ENCODE measurements at regions not wholly inside any gene's neighbourhood (a gene's known extent, or its start where the extent isn't known, plus 50 kb on each side); places are given as distances from the start of the nearest gene placed in this dataset.

DNA sequence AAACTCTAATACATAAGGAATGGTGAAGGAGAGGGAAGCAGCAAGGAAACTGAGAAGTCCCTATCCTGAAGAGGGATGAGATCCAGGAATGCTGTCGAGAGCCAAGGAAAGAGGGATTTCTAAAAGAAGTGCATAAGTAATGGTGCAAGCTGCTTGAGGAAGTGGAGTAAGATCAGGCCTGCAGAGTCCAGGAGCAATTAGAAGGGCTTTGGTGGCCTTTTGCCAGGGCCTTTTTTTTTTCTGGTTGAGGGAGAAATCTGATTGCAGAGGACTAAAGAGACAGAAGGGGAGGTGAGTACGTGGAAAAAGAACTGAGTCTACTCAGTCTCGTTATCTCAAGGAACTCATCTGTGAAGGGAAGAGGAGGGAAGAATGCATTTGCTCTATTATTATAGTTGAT is 396.2 kb downstream of the UTRN start:
- Histone ChIP-seq H3K79me1 (ENCODE audit: low read depth, low read length) (no peaks in the 10 kb centered on the region), H4K5ac (ENCODE audit: insufficient read length, low read depth, low read length) (no peak overlapping the region), H3K9me3 (ENCODE audit: insufficient read depth in 2 of 2, low read depth in 1 of 2, low read length in 1 of 2) (no peaks in the 10 kb centered on the region; a peak in 1 of 4 replicates), H3K79me2 (ENCODE audit: control insufficient read depth in 1 of 2, insufficient read depth in 2 of 2, low read length in 2 of 2) (peaks cover 0 to 16% of the 10 kb centered on the region in 2 experiments; a peak in 2 of 4 replicates), H4K91ac (replicated peaks; ENCODE audit: insufficient read length, low read length) (no peak overlapping the region), H3K23me2 (ENCODE audit: low read depth, low read length) (no peaks in the 10 kb centered on the region), H3K4ac (replicated peaks; ENCODE audit: insufficient read length, low read depth, low read length) (no peak overlapping the region), H2AFZ (ENCODE audit: low read length) (no peak overlapping the region), H3K4me3 (ENCODE audit: extremely low read depth in 1 of 4, insufficient read depth in 2 of 4, low read depth in 3 of 4, low read length in 4 of 4) (no peak overlapping the region), H3K9ac (replicated peaks in 1 of 4; ENCODE audit: extremely low read depth in 1 of 4, low read depth in 3 of 4, low read length in 3 of 4) (no peak overlapping the region), H3K18ac (ENCODE audit: extremely low read depth, low read length) (no peak overlapping the region), H3K23ac (ENCODE audit: insufficient read length) (no peak overlapping the region), H4K8ac (ENCODE audit: extremely low read depth, insufficient read depth, low read length) (no peak overlapping the region), H4K20me1 (replicated peaks in 1 of 2; ENCODE audit: control insufficient read depth in 1 of 2, insufficient read depth in 2 of 2, low read length in 2 of 2) (no peaks in the 10 kb centered on the region), H2BK15ac (ENCODE audit: low read length) (no peak overlapping the region), H3K4me1 (replicated peaks in 1 of 4; ENCODE audit: control insufficient read depth in 3 of 4, insufficient read depth in 4 of 4, low read length in 3 of 4) (no peaks in the 10 kb centered on the region), H2BK12ac (ENCODE audit: low read depth, low read length) (no peak overlapping the region), H2BK120ac (replicated peaks; ENCODE audit: low read depth, low read length) (no peak overlapping the region), H3K14ac (ENCODE audit: insufficient read length) (no peak overlapping the region), H3K27me3 (replicated peaks in 1 of 4; ENCODE audit: control insufficient read depth in 3 of 4, extremely low read depth in 1 of 4, insufficient read depth in 3 of 4, low read length in 3 of 4) (no peaks in the 10 kb centered on the region), H3K36me3 (ENCODE audit: control insufficient read depth in 2 of 4, insufficient read depth in 4 of 4, low read length in 3 of 4) (peaks cover 0 to 6% (median 0%) of the 10 kb centered on the region in 4 experiments; a peak in 4 of 8 replicates), H3K27ac (ENCODE audit: low read depth, low read length) (no peak overlapping the region), H2AK5ac (ENCODE audit: low read depth, low read length) (no peak overlapping the region), H3K56ac (replicated peaks; ENCODE audit: insufficient read length, low read depth, low read length) (no peak overlapping the region), H2BK20ac (ENCODE audit: low read length) (no peak overlapping the region), H3K4me2 (ENCODE audit: insufficient read depth in 1 of 2, low read depth in 2 of 2, low read length in 2 of 2) (no peak overlapping the region), H2BK5ac (ENCODE audit: low read depth, low read length) (no peak overlapping the region)
- TF ChIP-seq CHD1 (IDR thresholded peaks at IDR 0.05; ENCODE audit: low read depth, low read length) = no peak
- no peak for TF ChIP-seq NANOG (IDR thresholded peaks at IDR 0.05; ENCODE audit: insufficient read depth, low read depth, low read length, poor library complexity, severe bottlenecking)
- CTCF ChIA-PET (ENCODE audit: partially characterized antibody) = no interaction called here
- FAIRE-seq = no peak
- WGBS, 2 experiments (ENCODE audit: extremely low coverage in 1 of 2, insufficient coverage in 1 of 2, insufficient read length in 1 of 2, insufficient replicate concordance in 2 of 2, low coverage in 1 of 2, low lambda C conversion rate in 2 of 2, missing lambda C conversion rate in 1 of 2) = 94% methylated on average over 3 of the region's 3 CpGs; no CpG with 5 or more reads in 1 of the 2 experiments
- POLR2A ChIA-PET (ENCODE audit: partially characterized antibody) = no interaction called here
- no peak for DNase-seq (ENCODE audit: low read depth in 1 of 2, low spot score in 2 of 2)

Measured in H1 (cell line).